ENCODE measurements at regions not wholly inside any gene's neighbourhood (a gene's known extent, or its start where the extent isn't known, plus 50 kb on each side); places are given as distances from the start of the nearest gene placed in this dataset.

DNA sequence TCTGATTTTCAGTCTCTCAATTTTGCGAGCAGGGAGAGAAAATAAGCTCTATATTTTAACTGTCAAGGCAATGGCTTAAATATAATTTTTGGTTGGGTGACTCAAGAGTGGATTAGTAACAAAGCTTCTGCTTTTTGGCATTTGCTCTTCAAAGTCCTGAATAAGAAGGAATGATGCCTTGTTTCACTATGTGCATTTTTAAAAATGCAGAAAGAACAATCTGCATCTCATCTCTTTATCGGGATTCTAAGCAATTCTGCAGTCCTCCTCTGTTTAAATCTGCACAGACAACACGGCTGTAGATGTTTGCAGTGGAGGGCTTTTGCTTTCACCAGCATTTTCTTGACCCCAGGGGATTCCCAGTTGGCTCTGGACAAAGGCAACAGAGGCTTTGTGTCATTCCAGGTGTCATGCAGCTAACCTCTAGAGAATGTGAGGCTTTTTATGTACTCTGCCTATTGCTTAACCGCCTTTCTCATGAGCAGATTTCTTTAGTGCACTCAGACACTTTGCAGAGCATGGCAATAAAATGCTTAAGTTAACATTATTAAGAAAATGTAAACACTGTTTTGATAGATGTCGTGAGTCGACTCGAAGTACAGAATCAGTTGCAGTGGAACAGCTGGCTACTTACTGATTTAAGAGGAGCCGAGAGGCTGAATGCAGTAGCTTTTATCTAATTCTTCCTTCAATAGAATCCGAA lies 783.2 kb upstream of the NEGR1 start (continued):
- TF ChIP-seq NBN (IDR thresholded peaks at IDR 0.05), result no peak
- no peak for TF ChIP-seq FOXM1 (IDR thresholded peaks at IDR 0.05; ENCODE audit: low read depth, low read length)
- TF ChIP-seq SIN3A (IDR thresholded peaks at IDR 0.05; ENCODE audit: low read depth, low read length), result no peak
- TF ChIP-seq ZNF622 (IDR thresholded peaks at IDR 0.05), result no peak

DNA sequence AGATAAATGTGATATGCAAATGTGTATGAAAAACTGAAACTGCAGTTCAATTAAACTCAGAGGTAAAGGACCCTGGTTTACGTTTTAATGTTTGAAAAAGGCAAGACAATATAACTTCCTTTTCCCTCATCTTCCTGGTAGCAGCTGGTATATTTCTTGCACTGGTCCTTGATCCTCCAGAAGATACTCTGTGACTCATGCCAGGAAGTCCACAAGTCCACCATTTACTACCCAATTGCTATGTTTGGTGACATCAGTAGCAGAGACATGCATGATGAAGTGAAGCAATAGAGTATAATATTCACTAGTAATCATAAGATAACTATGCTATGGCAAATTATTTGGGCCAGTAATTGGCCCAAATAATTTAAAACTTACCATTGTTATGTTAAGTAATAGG lies 774.5 kb upstream of the NEGR1 start:
- CTCF ChIA-PET, result no interaction called here
- no peak for FAIRE-seq
- TF ChIP-seq SREBF2 (IDR thresholded peaks at IDR 0.05; ENCODE audit: low read length) (no peak), RFX5 (IDR thresholded peaks at IDR 0.05; ENCODE audit: low read depth, low read length) (no peak), ZZZ3 (IDR thresholded peaks at IDR 0.05; ENCODE audit: control insufficient read depth, insufficient read length, low read depth) (no peak), NBN (IDR thresholded peaks at IDR 0.05) (no peak), DPF2 (IDR thresholded peaks at IDR 0.05) (no peak), TCF12 (IDR thresholded peaks at IDR 0.05; ENCODE audit: low read depth, low read length) (no peak)
- TF ChIP-seq, protein P1, sequence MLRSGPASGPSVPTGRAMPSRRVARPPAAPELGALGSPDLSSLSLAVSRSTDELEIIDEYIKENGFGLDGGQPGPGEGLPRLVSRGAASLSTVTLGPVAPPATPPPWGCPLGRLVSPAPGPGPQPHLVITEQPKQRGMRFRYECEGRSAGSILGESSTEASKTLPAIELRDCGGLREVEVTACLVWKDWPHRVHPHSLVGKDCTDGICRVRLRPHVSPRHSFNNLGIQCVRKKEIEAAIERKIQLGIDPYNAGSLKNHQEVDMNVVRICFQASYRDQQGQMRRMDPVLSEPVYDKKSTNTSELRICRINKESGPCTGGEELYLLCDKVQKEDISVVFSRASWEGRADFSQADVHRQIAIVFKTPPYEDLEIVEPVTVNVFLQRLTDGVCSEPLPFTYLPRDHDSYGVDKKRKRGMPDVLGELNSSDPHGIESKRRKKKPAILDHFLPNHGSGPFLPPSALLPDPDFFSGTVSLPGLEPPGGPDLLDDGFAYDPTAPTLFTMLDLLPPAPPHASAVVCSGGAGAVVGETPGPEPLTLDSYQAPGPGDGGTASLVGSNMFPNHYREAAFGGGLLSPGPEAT (IDR thresholded peaks at IDR 0.05; ENCODE audit: low read depth), result no peak
- TF ChIP-seq, protein P2, sequence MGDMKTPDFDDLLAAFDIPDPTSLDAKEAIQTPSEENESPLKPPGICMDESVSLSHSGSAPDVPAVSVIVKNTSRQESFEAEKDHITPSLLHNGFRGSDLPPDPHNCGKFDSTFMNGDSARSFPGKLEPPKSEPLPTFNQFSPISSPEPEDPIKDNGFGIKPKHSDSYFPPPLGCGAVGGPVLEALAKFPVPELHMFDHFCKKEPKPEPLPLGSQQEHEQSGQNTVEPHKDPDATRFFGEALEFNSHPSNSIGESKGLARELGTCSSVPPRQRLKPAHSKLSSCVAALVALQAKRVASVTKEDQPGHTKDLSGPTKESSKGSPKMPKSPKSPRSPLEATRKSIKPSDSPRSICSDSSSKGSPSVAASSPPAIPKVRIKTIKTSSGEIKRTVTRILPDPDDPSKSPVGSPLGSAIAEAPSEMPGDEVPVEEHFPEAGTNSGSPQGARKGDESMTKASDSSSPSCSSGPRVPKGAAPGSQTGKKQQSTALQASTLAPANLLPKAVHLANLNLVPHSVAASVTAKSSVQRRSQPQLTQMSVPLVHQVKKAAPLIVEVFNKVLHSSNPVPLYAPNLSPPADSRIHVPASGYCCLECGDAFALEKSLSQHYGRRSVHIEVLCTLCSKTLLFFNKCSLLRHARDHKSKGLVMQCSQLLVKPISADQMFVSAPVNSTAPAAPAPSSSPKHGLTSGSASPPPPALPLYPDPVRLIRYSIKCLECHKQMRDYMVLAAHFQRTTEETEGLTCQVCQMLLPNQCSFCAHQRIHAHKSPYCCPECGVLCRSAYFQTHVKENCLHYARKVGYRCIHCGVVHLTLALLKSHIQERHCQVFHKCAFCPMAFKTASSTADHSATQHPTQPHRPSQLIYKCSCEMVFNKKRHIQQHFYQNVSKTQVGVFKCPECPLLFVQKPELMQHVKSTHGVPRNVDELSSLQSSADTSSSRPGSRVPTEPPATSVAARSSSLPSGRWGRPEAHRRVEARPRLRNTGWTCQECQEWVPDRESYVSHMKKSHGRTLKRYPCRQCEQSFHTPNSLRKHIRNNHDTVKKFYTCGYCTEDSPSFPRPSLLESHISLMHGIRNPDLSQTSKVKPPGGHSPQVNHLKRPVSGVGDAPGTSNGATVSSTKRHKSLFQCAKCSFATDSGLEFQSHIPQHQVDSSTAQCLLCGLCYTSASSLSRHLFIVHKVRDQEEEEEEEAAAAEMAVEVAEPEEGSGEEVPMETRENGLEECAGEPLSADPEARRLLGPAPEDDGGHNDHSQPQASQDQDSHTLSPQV (IDR thresholded peaks at IDR 0.05), result no peak
- TF ChIP-seq, protein P3, sequence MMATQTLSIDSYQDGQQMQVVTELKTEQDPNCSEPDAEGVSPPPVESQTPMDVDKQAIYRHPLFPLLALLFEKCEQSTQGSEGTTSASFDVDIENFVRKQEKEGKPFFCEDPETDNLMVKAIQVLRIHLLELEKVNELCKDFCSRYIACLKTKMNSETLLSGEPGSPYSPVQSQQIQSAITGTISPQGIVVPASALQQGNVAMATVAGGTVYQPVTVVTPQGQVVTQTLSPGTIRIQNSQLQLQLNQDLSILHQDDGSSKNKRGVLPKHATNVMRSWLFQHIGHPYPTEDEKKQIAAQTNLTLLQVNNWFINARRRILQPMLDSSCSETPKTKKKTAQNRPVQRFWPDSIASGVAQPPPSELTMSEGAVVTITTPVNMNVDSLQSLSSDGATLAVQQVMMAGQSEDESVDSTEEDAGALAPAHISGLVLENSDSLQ (IDR thresholded peaks at IDR 0.05), result no peak
- TF ChIP-seq, protein P4, sequence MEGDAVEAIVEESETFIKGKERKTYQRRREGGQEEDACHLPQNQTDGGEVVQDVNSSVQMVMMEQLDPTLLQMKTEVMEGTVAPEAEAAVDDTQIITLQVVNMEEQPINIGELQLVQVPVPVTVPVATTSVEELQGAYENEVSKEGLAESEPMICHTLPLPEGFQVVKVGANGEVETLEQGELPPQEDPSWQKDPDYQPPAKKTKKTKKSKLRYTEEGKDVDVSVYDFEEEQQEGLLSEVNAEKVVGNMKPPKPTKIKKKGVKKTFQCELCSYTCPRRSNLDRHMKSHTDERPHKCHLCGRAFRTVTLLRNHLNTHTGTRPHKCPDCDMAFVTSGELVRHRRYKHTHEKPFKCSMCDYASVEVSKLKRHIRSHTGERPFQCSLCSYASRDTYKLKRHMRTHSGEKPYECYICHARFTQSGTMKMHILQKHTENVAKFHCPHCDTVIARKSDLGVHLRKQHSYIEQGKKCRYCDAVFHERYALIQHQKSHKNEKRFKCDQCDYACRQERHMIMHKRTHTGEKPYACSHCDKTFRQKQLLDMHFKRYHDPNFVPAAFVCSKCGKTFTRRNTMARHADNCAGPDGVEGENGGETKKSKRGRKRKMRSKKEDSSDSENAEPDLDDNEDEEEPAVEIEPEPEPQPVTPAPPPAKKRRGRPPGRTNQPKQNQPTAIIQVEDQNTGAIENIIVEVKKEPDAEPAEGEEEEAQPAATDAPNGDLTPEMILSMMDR (IDR thresholded peaks at IDR 0.05 in 2 of 3, conservative IDR thresholded peaks at IDR 0.05 in 1 of 3; ENCODE audit: control insufficient read depth in 2 of 3, extremely low read depth in 1 of 3, insufficient read depth in 1 of 3, low read depth in 3 of 3, low read length in 3 of 3), result no peak

More for the DNA sequence above, 774.5 kb upstream of the NEGR1 start:
- H2AFZ ChIP-seq (ENCODE audit: control insufficient read depth, low read depth, low read length), result no peak overlapping the region
- no peak overlapping the region for H3K27ac ChIP-seq (ENCODE audit: control insufficient read depth, insufficient read depth)
- RAD21 ChIA-PET (ENCODE audit: unreplicated experiment), result no interaction called here
- DNase-seq (ENCODE audit: low read depth, low spot score) (no peak), ATAC-seq (no peak)
- H3K4me3 ChIP-seq, result no peak overlapping the region
- no peaks in the 10 kb centered on the region for H4K20me1 ChIP-seq (ENCODE audit: control insufficient read depth, insufficient read depth)
- H3K27me3 ChIP-seq (replicated peaks in 1 of 2; ENCODE audit: control insufficient read depth in 2 of 2, insufficient read depth in 2 of 2, low read length in 1 of 2), result no peaks in the 10 kb centered on the region
- H3K4me2 ChIP-seq (ENCODE audit: control insufficient read depth, insufficient read depth), result no peak overlapping the region
- POLR2A ChIA-PET, result no interaction called here
- H3K36me3 ChIP-seq (ENCODE audit: control insufficient read depth in 2 of 2, insufficient read depth in 2 of 2, low read length in 1 of 2), result no peaks in the 10 kb centered on the region
- H3K79me2 ChIP-seq (ENCODE audit: control insufficient read depth, insufficient read depth, low read length), result no peaks in the 10 kb centered on the region
- no peaks in the 10 kb centered on the region for H3K9me3 ChIP-seq (replicated peaks; ENCODE audit: control insufficient read depth, insufficient read depth, low read length)
- 0% methylated on average over 1 of the region's 1 CpG for WGBS (ENCODE audit: insufficient coverage, insufficient replicate concordance, low lambda C conversion rate, missing lambda C conversion rate)
- no peaks in the 10 kb centered on the region for H3K4me1 ChIP-seq (ENCODE audit: control insufficient read depth, insufficient read depth, low read length)
- in situ Hi-C loops (cut with MboI) (no loop called here), intact Hi-C loops (cut with micrococcal nuclease; ENCODE audit: unreplicated experiment) (no loop called here)
- no peak overlapping the region for H3K9ac ChIP-seq (ENCODE audit: control insufficient read depth, insufficient read depth, low read length)
- SMC1A ChIA-PET (ENCODE audit: uncharacterized antibody, unreplicated experiment), result no interaction called here
- BruUV-seq (replicated peaks), result no TSS peak
